ENCODE measurements at regions not wholly inside any gene's neighbourhood (a gene's known extent, or its start where the extent isn't known, plus 50 kb on each side); places are given as distances from the start of the nearest gene placed in this dataset.
"Not testable (repeated sequence)": the region's sequence is repeated elsewhere in the genome, so short reads cannot be mapped to it uniquely, and the experiment has no call there.

DNA sequence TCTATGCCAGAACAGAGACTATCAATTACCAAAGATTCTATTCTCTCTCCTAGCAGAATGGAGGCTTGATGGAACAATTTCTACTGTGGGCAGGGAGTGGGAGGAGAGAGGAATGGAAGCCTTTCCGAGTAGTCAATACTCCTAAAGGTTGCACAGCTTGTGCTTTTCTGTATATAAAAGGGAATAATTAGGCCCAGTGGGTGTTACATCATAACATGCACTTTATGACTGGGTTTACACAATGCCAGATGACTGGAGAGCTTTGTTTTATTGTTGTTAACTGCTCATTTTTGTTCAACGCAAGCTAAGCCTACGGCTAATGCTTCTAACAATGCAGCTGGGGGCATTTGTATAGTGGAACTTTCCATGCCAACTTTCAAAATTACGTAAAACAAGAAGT lies 2237.9 kb upstream of the RAG2 start:
- no peak overlapping the region for H3K27ac ChIP-seq
- DNase-seq: no peak
- no peak for ATAC-seq
- no peaks in the 10 kb centered on the region for H3K4me1 ChIP-seq
- H3K27me3 ChIP-seq (ENCODE audit: insufficient read depth in 3 of 3, low read length in 2 of 3): no peaks in the 10 kb centered on the region
- TF ChIP-seq, protein P1, sequence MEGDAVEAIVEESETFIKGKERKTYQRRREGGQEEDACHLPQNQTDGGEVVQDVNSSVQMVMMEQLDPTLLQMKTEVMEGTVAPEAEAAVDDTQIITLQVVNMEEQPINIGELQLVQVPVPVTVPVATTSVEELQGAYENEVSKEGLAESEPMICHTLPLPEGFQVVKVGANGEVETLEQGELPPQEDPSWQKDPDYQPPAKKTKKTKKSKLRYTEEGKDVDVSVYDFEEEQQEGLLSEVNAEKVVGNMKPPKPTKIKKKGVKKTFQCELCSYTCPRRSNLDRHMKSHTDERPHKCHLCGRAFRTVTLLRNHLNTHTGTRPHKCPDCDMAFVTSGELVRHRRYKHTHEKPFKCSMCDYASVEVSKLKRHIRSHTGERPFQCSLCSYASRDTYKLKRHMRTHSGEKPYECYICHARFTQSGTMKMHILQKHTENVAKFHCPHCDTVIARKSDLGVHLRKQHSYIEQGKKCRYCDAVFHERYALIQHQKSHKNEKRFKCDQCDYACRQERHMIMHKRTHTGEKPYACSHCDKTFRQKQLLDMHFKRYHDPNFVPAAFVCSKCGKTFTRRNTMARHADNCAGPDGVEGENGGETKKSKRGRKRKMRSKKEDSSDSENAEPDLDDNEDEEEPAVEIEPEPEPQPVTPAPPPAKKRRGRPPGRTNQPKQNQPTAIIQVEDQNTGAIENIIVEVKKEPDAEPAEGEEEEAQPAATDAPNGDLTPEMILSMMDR (IDR thresholded peaks at IDR 0.05): no peak
- H3K36me3 ChIP-seq (ENCODE audit: insufficient read depth in 1 of 2, low read depth in 1 of 2): no peaks in the 10 kb centered on the region
- intact Hi-C loops (cut with DNase I): no loop called here
- H3K9me3 ChIP-seq: no peaks in the 10 kb centered on the region
- WGBS, 3 donors: 38 to 59% (median 43%) methylated on average over 4 of the region's 4 CpGs
- H3K4me3 ChIP-seq: no peak overlapping the region

- Histone ChIP-seq H3K4me1 (no peaks in the 10 kb centered on the region), H3K27me3 (ENCODE audit: insufficient read depth in 3 of 3, low read length in 2 of 3) (no peaks in the 10 kb centered on the region), H3K9me3 (peaks cover 3% of the 10 kb centered on the region), H3K27ac (no peak overlapping the region), H3K36me3 (ENCODE audit: insufficient read depth in 1 of 2, low read depth in 1 of 2) (no peaks in the 10 kb centered on the region), H3K4me3 (no peak overlapping the region)
- WGBS, 3 donors: 88 to 92% (median 91%) methylated on average over 3 of the region's 3 CpGs
- intact Hi-C loops (cut with DNase I): no loop called here
- no peak for ATAC-seq
- no peak for DNase-seq
- TF ChIP-seq, protein P1 (IDR thresholded peaks at IDR 0.05): no peak
Observed at GRCh38 chr11:38824573-38824972, 2226.5 kb upstream of the RAG2 start.

GRCh38 chr11:38821786-38822185 lies 2223.8 kb upstream of the RAG2 start:
- H3K9me3 ChIP-seq; H3K4me3 ChIP-seq; ATAC-seq; intact Hi-C loops (cut with DNase I); H3K27ac ChIP-seq; H3K36me3 ChIP-seq (ENCODE audit: insufficient read depth in 1 of 2, low read depth in 1 of 2); DNase-seq; H3K4me1 ChIP-seq; H3K27me3 ChIP-seq (ENCODE audit: insufficient read depth in 3 of 3, low read length in 2 of 3): not testable (repeated sequence)
- 91 to 96% (median 91%) methylated on average over 8 to 9 of the region's 9 CpGs for WGBS, 3 donors

DNA sequence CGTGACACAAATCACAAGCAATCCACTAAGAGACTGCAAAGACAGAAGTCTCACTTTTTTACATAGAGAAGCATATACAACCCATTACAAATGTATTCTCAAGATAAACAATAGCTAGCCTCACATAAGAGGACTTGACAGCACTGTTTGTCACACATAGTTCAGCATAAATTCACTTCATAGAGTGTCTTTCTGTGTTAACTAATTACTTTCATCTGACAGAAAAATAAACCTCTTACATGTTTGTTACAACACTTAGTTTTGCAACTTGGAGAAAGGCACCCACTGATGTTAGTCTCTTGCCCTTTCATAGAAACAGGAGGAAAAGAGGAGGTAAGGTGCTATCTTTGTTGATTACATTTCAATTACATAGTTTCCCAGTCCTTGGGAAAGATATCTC lies 2221.9 kb upstream of the RAG2 start:
- ATAC-seq: no peak

DNA sequence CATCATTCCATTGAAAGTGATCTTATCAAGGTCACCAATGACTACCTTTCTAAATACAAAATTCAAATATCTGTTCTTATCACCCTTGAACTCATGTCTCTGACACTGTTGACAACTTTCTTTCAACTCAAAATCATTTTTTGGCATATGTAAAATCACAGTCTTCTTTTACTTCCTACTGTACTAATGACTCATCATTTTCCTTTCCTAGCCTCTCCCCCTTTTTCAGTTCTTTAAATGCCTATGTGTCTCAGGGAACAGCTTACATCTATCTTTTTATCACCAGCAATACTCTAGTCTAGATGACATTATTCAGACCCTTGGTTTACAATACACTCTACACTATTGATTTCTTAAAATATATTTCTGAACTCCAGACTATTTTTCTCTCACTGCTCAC lies 2220.7 kb upstream of the RAG2 start:
- H3K4me3 ChIP-seq: no peak overlapping the region
- TF ChIP-seq, protein P1 (IDR thresholded peaks at IDR 0.05): no peak
- H3K27ac ChIP-seq: no peak overlapping the region
- H3K36me3 ChIP-seq (ENCODE audit: insufficient read depth in 1 of 2, low read depth in 1 of 2): no peaks in the 10 kb centered on the region
- ATAC-seq (no peak), DNase-seq (no peak)
- no peaks in the 10 kb centered on the region for H3K27me3 ChIP-seq (ENCODE audit: insufficient read depth in 3 of 3, low read length in 2 of 3)
- H3K9me3 ChIP-seq: no peaks in the 10 kb centered on the region
- no peaks in the 10 kb centered on the region for H3K4me1 ChIP-seq
- intact Hi-C loops (cut with DNase I): no loop called here

More for the DNA sequence above, 2221.9 kb upstream of the RAG2 start:
- Histone ChIP-seq H3K27me3 (ENCODE audit: insufficient read depth in 3 of 3, low read length in 2 of 3) (no peaks in the 10 kb centered on the region), H3K36me3 (ENCODE audit: insufficient read depth in 1 of 2, low read depth in 1 of 2) (no peaks in the 10 kb centered on the region), H3K4me3 (no peak overlapping the region), H3K9me3 (no peaks in the 10 kb centered on the region), H3K4me1 (no peaks in the 10 kb centered on the region), H3K27ac (no peak overlapping the region)
- WGBS, 3 donors: 85 to 89% (median 85%) methylated on average over 1 of the region's 1 CpG
- DNase-seq: no peak
- TF ChIP-seq, protein P1 (IDR thresholded peaks at IDR 0.05): no peak
- intact Hi-C loops (cut with DNase I): no loop called here

Data from psoas muscle (tissue), 7 donors.